ENCODE measurements at regions not wholly inside any gene's neighbourhood (a gene's known extent, or its start where the extent isn't known, plus 50 kb on each side); places are given as distances from the start of the nearest gene placed in this dataset.

DNA sequence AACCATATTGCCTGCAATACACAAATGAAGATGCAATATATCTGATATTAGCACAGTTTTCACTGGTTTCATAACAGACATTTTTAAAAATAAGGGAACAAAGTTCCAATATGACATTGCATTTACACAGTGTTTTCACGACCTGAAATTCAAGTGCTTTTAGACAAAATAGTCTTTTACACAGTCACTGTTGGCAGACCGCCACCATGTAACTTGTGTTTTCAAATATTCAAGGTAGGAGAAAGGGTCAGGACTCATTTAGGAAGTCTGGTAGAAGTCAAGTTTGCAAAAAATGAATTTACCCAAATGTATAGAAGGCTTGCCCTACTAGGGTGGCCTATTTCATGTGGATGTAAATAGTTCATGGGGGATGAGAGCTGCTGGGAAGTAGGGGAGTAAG is 98.1 kb upstream of the TAS2R1 start (continued):
- TF ChIP-seq HDAC2 (IDR thresholded peaks at IDR 0.05; ENCODE audit: borderline replicate concordance in 1 of 2, low read depth in 2 of 2, low read length in 2 of 2) = no peak
- TF ChIP-seq MAX (IDR thresholded peaks at IDR 0.05) = no peak
- no peak for TF ChIP-seq NRF1 (IDR thresholded peaks at IDR 0.05; ENCODE audit: low read depth, low read length)
- TF ChIP-seq CBX8 (IDR thresholded peaks at IDR 0.05; ENCODE audit: borderline replicate concordance, low read depth, low read length) = no peak
- no peak for TF ChIP-seq POU5F1 (IDR thresholded peaks at IDR 0.05; ENCODE audit: low read depth, low read length)
- TF ChIP-seq RFX5 (IDR thresholded peaks at IDR 0.05; ENCODE audit: borderline replicate concordance, low read depth, low read length) = no peak
